GM12892 (cell line): ENCODE measurements at regions not wholly inside any gene's neighbourhood (a gene's known extent, or its start where the extent isn't known, plus 50 kb on each side); places are given as distances from the start of the nearest gene placed in this dataset.

Experiments used
- POLR2A ChIP-seq: IDR thresholded peaks from 2 replicates; pipeline ENCODE4 v1.6.1; 2011; ENCODE audit warnings: low read depth, low read length, control low read depth
- POLR2AphosphoS5 ChIP-seq: IDR thresholded peaks from 2 replicates; pipeline ENCODE4 v1.6.1; 2011; ENCODE audit warnings: low read depth, low read length, control low read depth
- TAF1 ChIP-seq: IDR thresholded peaks from 2 replicates; pipeline ENCODE4 v1.6.1; 2011; ENCODE audit warnings: low read depth, mild to moderate bottlenecking, control low read depth, low read length, borderline replicate concordance

GRCh38 chr16:85481206-85481605 lies 131.9 kb upstream of the GSE1 start:
- TF ChIP-seq POLR2A (no peak), POLR2AphosphoS5 (no peak), TAF1 (no peak)
